ENCODE measurements at regions not wholly inside any gene's neighbourhood (a gene's known extent, or its start where the extent isn't known, plus 50 kb on each side); places are given as distances from the start of the nearest gene placed in this dataset.

- TF ChIP-seq CTCF (IDR thresholded peaks at IDR 0.05; ENCODE audit: insufficient read depth, low read length) (no peak), POLR2AphosphoS5 (IDR thresholded peaks at IDR 0.05; ENCODE audit: low read depth) (no peak), GABPA (IDR thresholded peaks at IDR 0.05; ENCODE audit: low read depth) (no peak), SPI1 (IDR thresholded peaks at IDR 0.05; ENCODE audit: borderline replicate concordance, low read depth) (no peak)
- TF ChIP-seq, protein P1, sequence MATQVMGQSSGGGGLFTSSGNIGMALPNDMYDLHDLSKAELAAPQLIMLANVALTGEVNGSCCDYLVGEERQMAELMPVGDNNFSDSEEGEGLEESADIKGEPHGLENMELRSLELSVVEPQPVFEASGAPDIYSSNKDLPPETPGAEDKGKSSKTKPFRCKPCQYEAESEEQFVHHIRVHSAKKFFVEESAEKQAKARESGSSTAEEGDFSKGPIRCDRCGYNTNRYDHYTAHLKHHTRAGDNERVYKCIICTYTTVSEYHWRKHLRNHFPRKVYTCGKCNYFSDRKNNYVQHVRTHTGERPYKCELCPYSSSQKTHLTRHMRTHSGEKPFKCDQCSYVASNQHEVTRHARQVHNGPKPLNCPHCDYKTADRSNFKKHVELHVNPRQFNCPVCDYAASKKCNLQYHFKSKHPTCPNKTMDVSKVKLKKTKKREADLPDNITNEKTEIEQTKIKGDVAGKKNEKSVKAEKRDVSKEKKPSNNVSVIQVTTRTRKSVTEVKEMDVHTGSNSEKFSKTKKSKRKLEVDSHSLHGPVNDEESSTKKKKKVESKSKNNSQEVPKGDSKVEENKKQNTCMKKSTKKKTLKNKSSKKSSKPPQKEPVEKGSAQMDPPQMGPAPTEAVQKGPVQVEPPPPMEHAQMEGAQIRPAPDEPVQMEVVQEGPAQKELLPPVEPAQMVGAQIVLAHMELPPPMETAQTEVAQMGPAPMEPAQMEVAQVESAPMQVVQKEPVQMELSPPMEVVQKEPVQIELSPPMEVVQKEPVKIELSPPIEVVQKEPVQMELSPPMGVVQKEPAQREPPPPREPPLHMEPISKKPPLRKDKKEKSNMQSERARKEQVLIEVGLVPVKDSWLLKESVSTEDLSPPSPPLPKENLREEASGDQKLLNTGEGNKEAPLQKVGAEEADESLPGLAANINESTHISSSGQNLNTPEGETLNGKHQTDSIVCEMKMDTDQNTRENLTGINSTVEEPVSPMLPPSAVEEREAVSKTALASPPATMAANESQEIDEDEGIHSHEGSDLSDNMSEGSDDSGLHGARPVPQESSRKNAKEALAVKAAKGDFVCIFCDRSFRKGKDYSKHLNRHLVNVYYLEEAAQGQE (IDR thresholded peaks at IDR 0.05; ENCODE audit: insufficient replicate concordance, low read depth), result no peak
These were observed 372.1 kb upstream of the MEX3C start for GRCh38 chr18:51569561-51569960.

Data from HL-60 (cell line).